KMS-11 (cell line): ENCODE measurements at regions not wholly inside any gene's neighbourhood (a gene's known extent, or its start where the extent isn't known, plus 50 kb on each side); places are given as distances from the start of the nearest gene placed in this dataset.

Experiments used
- H2AFZ ChIP-seq: fragments of 200-600 bp; sonication (generic); 2 replicates; pipeline ENCODE4 v1.6.1; 2016; ENCODE audit warnings: antibody characterized with exemption, mixed run types, low read depth
- H3K27ac ChIP-seq: fragments of 200-600 bp; sonication (generic); 2 replicates; pipeline ENCODE4 v1.6.1; 2016; ENCODE audit warnings: mild to moderate bottlenecking, mixed run types
- H3K27me3 ChIP-seq: fragments of 200-600 bp; sonication (generic); 2 replicates; pipeline ENCODE4 v1.6.1; 2017; ENCODE audit warnings: mild to moderate bottlenecking, low read depth, mixed run types, moderate library complexity; ENCODE audit not compliant: insufficient read depth
- H3K36me3 ChIP-seq: fragments of 200-600 bp; sonication (generic); 2 replicates; pipeline ENCODE4 v1.6.1; 2017; ENCODE audit warnings: mild to moderate bottlenecking, mixed run types; ENCODE audit not compliant: insufficient read depth
- H3K4me1 ChIP-seq: fragments of 200-600 bp; sonication (generic); 2 replicates; pipeline ENCODE4 v1.6.1; 2016; ENCODE audit warnings: mild to moderate bottlenecking, low read depth, mixed run types; ENCODE audit not compliant: poor library complexity, severe bottlenecking
- H3K4me2 ChIP-seq: fragments of 200-600 bp; sonication (generic); 2 replicates; pipeline ENCODE4 v1.7.0; 2016; ENCODE audit warnings: mild to moderate bottlenecking, mixed run types
- H3K4me3 ChIP-seq: fragments of 200-600 bp; sonication (generic); IDR thresholded peaks from 2 replicates; pipeline ENCODE4 v1.6.1; 2017; ENCODE audit warnings: low read depth, low read length, mixed read lengths; ENCODE audit not compliant: insufficient read depth
- H3K79me2 ChIP-seq: fragments of 200-600 bp; sonication (generic); 2 replicates; pipeline ENCODE4 v1.6.1; 2016; ENCODE audit warnings: low read depth, mixed run types; ENCODE audit not compliant: insufficient read depth
- H3K9ac ChIP-seq: fragments of 200-600 bp; sonication (generic); 2 replicates; pipeline ENCODE4 v1.6.1; 2016; ENCODE audit warnings: mild to moderate bottlenecking, mixed run types
- H4K20me1 ChIP-seq: fragments of 200-600 bp; sonication (generic); 2 replicates; pipeline ENCODE4 v1.6.1; 2016; ENCODE audit warnings: mild to moderate bottlenecking, mixed run types; ENCODE audit not compliant: insufficient read depth
- CTCF ChIP-seq: fragments of 200-600 bp; sonication (generic); conservative IDR thresholded peaks from 2 replicates; pipeline ENCODE4 v1.6.1; 2017; ENCODE audit warnings: low read depth, mild to moderate bottlenecking, antibody characterized with exemption, low read length, moderate library complexity, mixed read lengths

- Histone ChIP-seq H3K27me3 (no peaks in the 10 kb centered on the region), H3K4me3 (no peak overlapping the region), H3K36me3 (no peaks in the 10 kb centered on the region), H3K4me2 (no peak overlapping the region), H3K27ac (no peak overlapping the region), H3K79me2 (no peaks in the 10 kb centered on the region), H3K4me1 (no peaks in the 10 kb centered on the region), H2AFZ (no peak overlapping the region), H4K20me1 (no peaks in the 10 kb centered on the region), H3K9ac (no peak overlapping the region)
- TF ChIP-seq CTCF: no peak
These were observed 94.3 kb upstream of the SMIM21 start for GRCh38 chr18:75521816-75522215.

DNA sequence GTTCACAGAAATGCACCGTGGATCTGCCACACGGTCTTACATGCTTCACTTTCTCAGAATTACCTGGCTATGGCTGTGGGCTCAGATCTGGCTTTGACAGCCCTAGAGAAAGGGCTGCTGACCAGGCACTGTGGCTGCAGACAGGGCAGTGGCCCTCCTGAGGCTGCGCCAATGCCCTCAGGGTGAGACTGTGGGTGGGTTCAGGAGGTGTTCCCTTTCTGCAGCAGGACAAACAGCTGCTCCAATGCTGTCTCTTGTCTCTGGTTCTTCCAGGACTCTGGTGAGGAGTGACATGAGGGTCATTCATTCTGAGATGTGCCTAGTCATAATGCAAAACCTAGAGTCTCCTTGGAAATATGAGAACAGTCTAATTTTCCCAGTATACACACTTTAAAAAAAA is 90.5 kb upstream of the SMIM21 start:
- TF ChIP-seq CTCF: no peak
- H3K36me3 ChIP-seq: no peaks in the 10 kb centered on the region
- H3K27ac ChIP-seq: no peak overlapping the region
- no peaks in the 10 kb centered on the region for H3K79me2 ChIP-seq
- H3K4me1 ChIP-seq: no peaks in the 10 kb centered on the region
- no peaks in the 10 kb centered on the region for H4K20me1 ChIP-seq
- no peak overlapping the region for H2AFZ ChIP-seq
- H3K9ac ChIP-seq: no peak overlapping the region
- H3K4me2 ChIP-seq: no peak overlapping the region
- no peak overlapping the region for H3K4me3 ChIP-seq
- H3K27me3 ChIP-seq: no peaks in the 10 kb centered on the region

DNA sequence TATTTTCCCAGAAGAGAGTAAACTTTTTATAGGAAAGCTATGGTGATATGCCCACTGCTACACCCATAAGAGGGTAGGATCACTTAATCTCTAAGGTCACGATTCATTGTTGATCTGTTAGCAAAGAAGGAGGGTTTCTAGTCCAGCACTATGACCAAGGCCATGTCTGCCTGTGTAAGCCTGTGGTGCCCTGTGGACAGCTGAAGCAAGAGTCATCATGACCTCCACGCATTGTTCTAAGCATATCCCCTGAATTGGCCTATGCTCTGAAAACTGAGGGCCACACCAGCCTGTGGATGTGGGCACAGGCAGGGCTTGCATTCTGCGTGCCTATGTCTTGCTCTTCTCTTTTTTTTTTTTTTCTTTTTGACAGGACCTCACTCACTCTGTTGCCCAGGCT is 89.8 kb upstream of the SMIM21 start:
- Histone ChIP-seq H3K9ac (no peak overlapping the region), H3K4me2 (no peak overlapping the region), H3K4me1 (no peaks in the 10 kb centered on the region), H4K20me1 (no peaks in the 10 kb centered on the region), H3K27ac (no peak overlapping the region), H2AFZ (no peak overlapping the region), H3K79me2 (no peaks in the 10 kb centered on the region), H3K27me3 (no peaks in the 10 kb centered on the region), H3K36me3 (no peaks in the 10 kb centered on the region), H3K4me3 (no peak overlapping the region)
- no peak for TF ChIP-seq CTCF

DNA sequence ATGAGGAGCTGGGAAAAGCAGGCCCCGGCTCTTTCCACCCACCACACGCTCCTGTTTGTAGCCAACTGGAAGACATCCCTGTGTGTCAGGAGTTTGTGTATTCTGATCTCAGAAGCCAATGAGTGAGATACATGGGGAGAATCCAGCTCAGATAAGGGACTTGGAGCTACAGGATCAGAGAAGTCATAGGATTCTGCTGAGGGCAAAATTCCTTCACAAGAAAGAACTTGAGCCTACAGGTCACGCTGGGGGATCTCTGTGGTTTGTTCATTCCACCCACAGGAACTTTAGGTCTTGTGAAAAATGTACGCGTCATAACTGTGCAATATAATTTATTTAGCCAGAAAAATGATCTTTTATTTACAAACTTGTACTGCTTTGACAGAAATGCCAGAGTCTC is 80.1 kb upstream of the SMIM21 start:
- Histone ChIP-seq H2AFZ (no peak overlapping the region), H3K36me3 (no peaks in the 10 kb centered on the region), H3K4me1 (no peaks in the 10 kb centered on the region), H3K27me3 (no peaks in the 10 kb centered on the region), H3K27ac (no peak overlapping the region), H4K20me1 (no peaks in the 10 kb centered on the region), H3K79me2 (no peaks in the 10 kb centered on the region), H3K4me3 (no peak overlapping the region), H3K9ac (no peak overlapping the region), H3K4me2 (no peak overlapping the region)
- no peak for TF ChIP-seq CTCF

DNA sequence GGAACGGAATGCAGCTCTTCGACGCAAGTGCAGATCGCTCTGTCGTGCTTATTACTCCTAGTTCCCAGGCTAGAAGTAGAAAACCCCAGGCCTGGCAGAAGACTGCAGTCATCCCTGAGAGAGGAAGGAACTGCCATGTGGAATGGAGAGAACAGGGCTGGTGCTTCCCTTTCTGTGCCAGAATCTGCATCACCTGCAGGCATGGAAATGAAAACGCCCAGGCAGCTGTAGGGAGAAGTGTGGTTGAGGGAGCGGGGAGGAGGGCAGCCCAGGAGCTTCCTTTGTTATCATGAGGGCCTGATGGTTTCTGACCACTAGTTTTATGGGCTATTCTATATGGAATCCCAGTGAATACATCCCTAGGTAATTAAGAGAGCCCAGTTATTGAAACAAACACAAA is 79.4 kb upstream of the SMIM21 start:
- Histone ChIP-seq H3K79me2 (no peaks in the 10 kb centered on the region), H3K4me1 (no peaks in the 10 kb centered on the region), H3K4me3 (no peak overlapping the region), H3K9ac (no peak overlapping the region), H3K27me3 (no peaks in the 10 kb centered on the region), H4K20me1 (no peaks in the 10 kb centered on the region), H3K4me2 (no peak overlapping the region), H2AFZ (no peak overlapping the region), H3K36me3 (no peaks in the 10 kb centered on the region), H3K27ac (no peak overlapping the region)
- TF ChIP-seq CTCF: no peak
